Hematopoietic multipotent progenitor cell treated with erythropoietin and hydrocortisone succinate and interleukin-3 and kit ligand, for 15 days (in vitro differentiated cells): ENCODE measurements at regions not wholly inside any gene's neighbourhood (a gene's known extent, or its start where the extent isn't known, plus 50 kb on each side); places are given as distances from the start of the nearest gene placed in this dataset.
"Not testable (repeated sequence)": the region's sequence is repeated elsewhere in the genome, so short reads cannot be mapped to it uniquely, and the experiment has no call there.

Experiments
- DNase-seq: peaks from one replicate; pipeline ENCODE4 v3.0.0-alpha.2; 2015; ENCODE audit warnings: low spot score

DNA sequence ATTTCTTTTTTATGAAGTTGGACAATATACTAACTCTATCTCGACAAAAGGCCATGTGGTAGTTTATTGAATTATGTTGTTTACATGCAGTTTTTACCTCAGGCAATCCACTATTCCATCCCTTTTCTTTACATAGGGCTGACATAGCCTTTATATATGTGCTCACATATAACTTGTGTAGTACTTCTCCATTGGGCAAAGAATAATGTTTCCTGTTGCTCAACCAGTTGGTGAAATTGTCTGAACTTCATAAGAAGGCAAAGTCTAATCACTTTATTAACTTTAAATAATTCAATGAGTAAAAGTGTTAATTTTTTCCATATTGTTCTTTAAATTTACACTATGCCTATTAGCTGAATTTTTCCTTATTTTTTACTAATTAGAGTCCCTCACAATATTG, 1272.1 kb downstream of the EPHA7 start:
- DNase-seq, result no peak

DNA sequence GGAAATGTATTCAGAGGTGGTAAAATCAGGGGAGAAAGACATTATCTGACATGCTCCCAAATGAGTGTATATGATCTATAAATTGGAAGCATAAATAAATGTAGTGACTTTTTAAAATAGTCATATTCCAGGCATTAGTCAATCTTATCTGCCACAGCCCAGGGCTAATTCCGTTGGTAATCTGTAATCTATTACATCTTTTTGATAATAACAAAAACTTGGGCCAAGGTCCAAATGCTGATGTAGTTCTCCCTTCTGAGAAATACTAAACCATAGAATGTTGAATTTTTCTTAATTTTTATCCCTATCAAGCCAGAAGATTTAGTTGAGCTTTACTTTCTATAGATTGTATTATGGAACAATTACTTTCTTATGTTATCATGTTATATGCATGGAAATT, 1279.8 kb downstream of the EPHA7 start:
- DNase-seq, result no peak

DNA sequence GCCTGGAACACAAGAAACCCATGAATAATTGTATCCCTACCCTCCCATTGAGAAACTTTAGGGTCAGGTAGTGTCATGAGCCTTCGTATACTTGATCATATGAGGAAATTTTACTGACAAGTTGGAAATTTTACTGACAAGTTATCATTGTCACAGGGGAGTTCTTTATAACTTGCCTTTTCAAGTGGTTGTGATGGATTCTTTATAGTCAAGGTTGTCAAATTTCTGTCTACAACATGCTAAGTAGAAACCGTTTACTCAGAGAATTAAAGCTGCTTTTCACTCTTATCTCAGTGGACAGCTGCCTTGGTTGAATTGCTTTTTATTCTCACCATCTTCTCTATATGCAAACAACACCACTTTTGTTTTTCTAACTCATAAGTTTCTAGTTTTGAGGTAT, 1286.4 kb downstream of the EPHA7 start:
- DNase-seq, result no peak

DNA sequence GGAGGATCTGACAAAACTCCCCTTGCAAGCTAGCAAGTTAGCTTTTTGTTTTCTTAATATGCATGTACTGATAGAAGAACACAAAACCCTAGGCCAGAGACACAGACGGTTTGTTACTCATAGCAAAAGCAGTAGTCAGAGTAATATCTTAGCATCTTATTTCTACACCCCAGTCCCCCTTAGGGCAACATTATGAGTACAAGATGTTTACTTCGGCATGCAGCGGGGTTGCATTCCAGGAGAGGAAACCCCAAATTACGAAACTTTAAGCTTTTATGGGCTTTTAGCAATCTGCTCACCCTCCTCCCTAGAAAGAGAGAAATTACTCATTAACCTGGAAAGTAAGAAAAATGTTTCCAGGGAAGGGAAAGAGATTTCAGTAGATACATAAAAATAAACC, 1286.9 kb downstream of the EPHA7 start:
- no peak for DNase-seq

DNA sequence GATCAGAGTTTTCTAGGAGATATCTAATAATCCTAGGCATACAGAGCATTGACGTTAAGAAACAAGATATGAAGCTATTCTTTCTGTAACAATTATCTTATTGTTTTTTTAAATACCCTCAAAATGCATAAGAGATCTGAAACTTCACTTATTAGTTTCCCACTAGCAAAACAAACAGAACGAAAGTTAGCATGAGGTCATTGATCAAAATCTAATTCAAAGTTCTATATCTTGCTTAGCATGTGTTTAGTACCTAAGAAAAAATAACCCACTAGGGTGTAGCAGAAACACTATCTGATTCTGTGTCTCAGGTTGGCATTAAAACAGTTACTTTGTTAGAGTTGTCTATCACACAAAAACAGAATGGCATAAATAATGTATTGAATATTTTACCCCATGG, 1288.4 kb downstream of the EPHA7 start:
- DNase-seq, result no peak

DNA sequence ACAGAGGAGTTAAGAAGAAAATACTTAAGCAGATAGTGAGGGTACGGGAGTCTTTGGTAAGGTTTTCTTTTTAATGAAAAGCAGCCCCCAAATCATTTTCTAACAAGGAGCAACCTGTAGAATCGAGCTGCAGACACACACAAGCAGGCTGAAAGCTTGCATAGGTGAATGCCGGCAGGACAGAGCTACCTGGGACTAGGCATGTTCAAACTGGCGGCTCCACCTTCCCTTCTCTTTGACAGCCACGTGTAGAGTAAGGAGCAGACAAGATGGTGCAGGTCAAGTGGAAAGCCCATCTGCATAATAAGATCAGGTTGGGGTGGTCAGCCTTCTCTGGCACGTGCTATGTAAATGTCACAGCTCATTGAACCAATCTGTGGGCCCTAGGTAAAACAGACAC, 1292.4 kb downstream of the EPHA7 start:
- DNase-seq, result no peak

DNA sequence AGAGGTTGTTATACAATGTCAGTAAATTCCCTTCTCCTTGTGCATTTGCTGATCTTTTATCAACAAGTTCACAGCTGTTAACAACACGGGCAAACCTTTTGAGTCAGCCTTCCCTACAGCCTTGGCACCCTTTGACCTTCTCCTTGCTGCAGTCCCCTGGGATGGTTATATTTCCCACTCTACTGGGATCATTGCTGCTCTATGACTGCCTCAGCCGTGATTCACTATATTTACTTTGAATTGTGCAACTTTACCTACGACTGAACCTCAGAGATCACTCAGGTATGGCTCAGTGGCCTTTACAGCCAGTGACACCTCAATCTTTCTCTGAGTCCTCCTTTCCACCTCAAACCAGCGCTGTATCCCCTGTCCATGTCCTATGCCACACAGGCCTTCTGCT, 1293.3 kb downstream of the EPHA7 start:
- DNase-seq, result no peak

DNA sequence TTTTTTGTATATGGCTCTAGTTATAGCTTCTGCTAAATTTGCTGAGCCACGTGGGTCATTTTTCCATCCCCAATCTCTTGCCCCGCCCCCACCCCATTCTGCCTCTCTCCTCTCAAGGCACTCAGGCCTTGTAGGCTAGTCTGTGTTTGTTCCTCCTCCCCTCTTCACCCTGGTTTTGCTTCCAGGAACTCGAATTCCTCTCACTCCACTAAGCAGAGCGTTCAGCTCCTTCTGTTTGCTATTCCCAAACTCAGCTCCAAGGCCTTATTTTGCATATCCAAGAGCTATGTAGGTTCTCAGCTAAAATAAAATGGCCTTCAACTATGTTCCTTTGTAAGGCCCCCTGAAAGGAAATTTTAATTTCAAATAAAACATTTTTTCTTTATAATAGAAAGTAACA, 1293.7 kb downstream of the EPHA7 start:
- DNase-seq, result no peak

DNA sequence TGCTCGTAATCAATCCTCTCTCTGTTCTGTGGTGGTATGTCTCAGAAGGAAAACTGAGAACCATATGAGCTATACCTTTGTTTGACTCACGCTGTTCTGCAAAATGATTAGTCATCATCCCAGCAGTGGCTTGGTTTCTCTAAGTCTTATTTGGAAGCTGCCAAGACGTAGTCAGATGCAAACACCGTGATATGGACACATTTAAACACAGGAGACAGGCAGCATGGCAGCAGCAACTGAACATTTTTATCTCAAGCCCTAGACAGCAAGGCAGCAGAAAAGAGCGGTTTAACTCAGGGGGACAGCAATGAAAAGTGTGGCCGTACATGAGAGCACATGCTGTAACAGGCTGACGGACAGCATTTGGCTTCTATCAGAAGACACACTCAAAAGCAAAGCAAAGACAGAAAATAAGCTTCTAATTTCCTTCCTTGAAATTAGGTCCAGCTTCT, 1295.1 kb downstream of the EPHA7 start:
- DNase-seq, result no peak

DNA sequence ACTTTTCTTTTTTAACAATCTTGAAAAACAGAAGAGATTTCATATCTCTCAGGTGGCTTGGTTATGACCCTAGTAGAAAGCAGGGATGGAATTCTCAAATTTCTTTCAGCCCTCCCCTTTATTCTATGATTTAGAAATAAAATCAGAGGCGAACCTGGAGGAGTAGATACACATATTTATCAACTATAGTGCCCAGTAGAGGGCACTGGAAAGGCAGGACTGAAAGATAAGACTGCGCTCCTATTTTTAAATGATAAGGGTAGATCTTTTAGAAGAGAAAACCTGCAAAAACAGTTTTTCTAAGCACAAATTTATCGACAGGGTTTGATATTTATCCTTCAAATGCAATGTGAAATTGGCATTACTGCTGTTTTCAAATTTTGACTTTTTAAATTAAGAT, 1296.6 kb downstream of the EPHA7 start:
- no peak for DNase-seq

DNA sequence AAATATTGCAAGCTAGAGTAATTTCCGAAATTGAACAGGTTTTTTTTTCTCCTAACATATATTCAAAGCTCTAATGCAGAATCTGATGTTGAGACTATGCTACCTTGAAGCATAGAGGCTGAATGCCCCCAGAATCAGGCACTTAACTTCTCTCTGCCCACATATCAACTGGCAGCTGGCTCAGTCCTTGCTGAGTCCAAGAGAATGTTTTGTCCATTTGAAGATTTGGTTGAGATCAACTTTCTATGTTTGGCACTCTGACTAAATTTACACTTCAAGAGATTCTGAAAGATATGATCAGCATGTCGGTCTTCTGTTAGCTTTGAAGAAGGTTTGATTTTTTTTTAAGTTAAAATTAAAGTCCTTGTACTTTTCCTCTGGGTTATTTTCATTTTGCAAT, 1298.1 kb downstream of the EPHA7 start:
- no peak for DNase-seq

DNA sequence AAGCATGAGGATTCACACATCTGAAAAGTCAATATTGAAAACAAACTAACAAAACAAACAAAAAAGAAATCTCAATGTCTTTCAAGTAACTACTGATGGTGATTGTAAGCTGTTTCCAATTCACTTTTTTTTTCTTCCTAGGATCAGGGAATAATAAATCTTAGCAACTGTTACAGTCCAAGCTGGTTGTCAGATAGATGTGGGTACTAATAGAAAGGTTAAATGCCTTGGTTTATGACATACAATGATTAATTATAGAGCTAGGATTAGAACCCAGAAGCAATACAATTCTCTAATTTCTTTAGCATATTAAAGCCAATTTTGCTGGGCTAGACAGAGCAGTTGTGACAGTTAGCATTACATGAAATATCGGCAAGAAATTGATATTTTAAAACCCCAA, 1301.6 kb downstream of the EPHA7 start:
- no peak for DNase-seq

DNA sequence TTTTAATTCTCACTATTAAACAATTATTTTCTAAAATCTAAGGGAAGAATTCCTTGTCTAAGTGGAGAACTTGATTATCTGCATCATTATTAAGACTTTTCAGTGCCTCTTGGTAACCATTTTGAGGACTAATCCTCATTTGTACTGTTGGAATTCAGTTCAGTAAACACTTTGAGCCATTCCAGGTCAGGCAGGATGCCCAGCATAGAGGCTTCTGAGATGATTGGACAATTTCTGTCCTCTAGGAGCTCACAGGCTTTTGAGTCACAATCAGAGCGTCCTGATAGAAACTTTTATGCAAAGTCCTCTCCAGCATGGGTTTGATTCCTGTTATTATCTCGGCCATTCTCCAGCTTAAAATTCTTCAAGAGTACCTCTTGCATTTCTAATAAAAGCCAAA, 1304.6 kb downstream of the EPHA7 start:
- DNase-seq, result no peak

DNA sequence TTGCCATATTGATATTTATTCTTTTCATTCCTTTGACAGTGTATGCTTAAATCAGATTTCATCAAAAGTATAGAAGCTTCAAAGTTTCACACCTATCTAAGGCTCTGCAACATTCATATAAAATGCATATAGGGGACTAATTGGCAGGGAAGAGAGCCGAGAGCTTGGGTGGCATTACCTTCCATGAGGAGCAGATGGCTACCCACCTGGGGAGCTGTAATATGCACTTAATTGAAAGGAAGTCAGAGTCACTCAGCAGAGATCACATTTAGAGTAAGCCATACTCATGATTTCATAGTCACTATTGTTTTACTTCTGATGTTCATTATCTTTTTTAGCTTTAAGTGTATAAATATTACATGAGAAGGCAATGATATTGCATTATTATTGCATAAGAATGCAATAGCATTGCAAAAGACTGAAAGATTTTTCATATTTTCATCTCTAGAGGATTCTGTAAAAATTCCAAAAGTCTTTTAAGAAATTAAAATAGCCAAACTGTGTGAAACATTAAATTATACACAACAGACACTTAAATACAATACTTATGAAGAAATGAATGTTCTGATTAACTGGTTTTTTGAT, 1305.2 kb downstream of the EPHA7 start:
- no peak for DNase-seq

DNA sequence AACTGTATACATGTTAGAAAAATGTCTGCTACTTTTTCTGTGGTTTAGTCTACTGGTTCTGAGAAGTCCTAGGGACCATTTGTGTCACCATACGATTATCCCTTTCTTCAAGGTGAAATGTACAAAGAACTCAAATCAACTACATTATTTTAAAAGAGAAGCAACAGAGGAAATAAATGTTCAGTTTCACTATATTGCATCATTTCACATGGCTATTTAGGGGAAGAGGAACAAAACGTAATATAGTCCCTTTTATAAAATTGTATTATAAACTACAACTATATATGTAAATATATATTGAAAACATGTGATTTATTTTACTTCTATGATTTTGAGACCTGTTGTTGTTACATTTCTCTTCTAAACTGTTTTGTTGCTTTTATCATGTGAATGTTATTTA, 1308.0 kb downstream of the EPHA7 start:
- no peak for DNase-seq

DNA sequence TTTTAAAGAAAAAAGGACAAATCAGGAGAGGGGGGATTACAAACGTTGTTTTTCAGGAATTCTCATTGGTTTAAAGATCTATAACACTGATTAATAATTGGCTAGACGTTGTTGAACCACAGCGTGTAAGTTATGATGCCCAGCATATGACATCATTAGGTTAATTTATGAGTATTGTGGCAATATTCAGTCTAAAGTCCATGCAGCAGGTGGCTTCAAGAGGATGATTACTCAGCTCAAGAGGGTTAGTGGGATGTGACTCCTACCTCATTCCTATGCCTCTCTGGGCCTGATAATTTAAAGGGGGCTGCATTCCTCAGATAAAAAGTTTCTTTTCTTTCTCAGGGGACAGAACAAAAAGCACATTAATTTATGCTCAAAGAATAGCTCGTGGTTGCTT, 1309.0 kb downstream of the EPHA7 start:
- no peak for DNase-seq

DNA sequence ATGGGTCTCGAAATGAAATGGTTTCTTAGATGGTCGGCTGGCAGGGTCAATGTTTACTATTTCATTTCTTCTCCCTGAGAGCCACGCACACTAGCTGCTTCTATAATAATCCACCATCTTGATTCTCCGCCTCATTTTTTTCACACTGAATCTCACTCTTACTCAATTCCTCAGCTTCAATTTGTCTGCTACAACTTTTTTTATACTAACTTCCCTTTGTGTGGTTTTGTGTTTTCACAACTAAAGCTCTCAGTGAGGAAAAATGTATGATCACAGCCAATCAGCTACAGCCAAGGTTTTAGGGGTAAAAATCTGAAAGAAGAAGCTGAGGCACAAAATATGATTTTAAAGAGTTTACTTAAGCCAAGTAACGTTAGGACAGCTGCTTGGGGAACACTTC, 1309.4 kb downstream of the EPHA7 start:
- no peak for DNase-seq

DNA sequence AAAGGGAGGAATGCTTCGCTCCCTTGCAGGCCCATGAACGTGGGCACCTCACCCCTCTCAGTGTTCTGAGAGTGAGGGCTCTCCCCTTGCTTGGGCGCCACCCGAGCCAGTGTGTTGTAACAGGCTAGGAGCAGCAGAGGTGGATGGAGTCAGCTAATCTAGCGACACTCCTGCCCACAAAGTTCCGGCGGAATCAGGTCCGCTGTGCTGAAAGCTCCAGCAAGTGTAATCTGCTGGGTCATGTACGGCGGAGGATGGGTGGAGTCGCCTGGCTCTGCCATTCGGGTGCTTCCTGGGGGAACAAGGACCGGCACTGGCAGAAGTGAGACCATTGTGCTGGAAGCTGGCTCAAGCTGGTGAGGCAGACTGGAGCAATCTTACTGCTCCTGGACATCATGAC, 1310.1 kb downstream of the EPHA7 start:
- no peak for DNase-seq

DNA sequence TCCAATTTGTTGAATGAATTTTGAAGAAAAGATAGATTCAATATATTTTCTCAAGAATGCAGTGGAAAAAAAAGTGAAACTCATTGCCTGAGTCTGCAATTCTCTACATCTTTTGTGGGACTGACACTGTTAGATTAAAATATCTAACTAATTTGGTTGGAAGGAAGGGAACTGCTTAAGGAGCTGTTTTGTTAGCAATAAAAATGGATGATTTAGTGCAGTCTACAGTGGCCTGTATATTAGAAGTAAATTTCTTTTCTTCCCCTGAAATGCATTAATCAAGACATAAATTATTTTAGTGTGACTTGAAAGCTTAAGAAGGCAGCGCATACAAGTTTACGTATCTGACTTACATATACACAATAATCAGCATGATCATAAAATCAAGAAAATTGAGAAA, 1332.6 kb downstream of the EPHA7 start:
- no peak for DNase-seq

DNA sequence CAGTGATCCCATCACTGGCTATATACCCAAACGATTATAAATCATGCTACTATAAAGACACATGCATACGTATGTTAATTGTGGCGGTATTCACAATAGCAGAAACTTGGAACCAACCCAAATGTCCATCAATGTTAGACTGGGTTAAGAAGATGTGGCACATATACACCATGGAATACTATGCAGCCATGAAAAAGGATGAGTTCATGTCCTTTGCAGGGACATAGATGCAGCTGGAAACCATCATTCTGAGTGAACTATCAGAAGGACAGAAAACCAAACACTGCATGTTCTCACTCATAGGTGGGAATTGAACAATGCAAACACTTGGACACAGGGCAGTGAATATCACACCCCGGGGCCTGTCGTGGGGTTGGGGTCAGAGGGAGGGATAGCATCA, 1335.4 kb downstream of the EPHA7 start:
- DNase-seq, result not testable (repeated sequence)

DNA sequence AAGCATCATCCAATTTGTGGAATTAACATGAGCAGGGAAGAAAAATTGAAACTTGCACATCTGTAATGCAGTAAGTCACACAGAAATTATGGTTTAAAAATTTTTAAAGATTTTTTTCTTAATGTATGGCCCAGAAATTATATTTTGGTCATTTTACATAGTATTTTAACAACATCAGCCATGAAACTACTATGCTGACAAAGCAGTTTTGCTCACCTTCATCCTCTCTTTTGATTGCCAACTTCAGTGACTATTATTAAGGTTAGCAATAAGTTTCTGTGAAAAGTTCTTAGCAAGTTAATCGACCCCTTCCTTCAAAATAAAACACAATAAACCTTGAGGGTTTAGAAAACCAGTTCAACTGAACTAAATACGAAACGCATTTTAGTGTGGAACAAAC, 1347.0 kb downstream of the EPHA7 start:
- DNase-seq, result no peak

DNA sequence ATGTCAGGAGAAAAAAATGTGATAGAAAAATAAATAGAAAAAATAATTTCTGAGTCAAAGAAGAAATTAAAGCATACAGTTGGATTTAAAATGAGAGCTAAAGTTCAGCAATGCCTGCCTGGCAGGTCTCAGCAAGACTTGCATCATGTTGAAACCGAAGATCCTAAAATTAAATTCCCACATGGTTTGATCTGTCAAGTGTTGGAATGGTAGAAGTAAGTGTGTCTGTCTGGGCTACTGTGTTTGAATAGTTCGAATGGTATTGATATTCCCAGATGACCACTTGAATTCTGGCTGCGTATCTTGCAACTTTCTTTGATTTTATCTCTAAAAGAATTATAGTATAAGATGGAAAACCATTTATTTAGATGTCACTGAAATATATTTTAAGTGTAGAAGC, 1349.6 kb downstream of the EPHA7 start:
- no peak for DNase-seq

DNA sequence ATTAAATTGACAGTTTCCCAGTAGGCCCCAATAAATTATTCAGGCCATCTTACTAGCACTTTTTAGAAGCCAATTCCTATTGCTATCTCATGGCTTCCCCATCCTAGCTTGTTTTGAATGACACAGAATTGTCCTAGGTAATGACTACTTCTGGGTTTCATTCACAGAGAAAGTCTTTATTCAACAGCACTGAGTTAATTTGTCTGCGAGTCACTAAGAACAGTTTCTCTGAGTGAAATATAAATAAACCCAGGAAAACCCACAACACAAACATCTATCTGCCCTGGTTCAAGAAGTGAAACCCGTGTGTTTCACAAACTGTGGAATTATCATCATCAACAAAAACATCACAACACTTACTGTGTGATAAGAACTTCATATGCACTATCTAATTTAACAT, 1366.8 kb downstream of the EPHA7 start:
- no peak for DNase-seq

DNA sequence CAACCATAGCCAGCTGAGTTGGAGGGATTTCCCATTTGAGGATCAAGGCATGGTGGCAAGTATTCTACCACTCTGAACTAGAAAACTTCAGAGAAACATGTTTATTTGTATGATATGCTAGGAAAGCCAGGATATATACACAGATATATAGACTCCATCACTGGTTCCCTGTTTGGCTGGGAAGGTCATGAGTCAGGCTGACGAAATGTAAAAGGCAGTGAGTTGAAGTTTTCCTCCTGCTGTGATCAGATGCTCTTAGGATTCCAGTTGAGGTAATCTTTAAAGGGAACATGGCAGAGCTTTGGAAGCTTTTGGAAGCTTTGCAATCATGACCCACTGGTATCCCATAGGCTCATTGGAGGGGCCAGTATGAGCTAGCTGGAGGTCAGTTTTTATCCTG, 1369.1 kb downstream of the EPHA7 start:
- DNase-seq, result no peak

DNA sequence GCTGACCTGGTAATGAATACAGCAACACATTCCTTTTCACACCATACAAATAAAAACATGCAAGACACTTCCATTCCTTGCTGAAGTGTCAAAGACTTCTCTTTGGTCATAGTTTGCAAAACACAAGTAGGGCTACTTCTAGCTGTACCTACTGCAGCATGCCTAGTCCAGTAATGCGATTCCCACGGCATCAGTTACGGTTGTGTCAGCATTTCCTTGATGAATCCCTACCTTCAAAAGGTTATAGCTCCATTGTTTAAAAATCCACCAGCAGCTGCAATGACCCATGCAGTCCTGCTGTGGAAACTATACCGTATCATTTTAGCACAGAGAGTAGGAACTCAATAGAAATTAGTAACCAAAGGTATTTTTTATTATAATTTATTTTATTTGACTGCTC, 1371.5 kb downstream of the EPHA7 start:
- DNase-seq, result no peak
